ENCODE measurements at regions not wholly inside any gene's neighbourhood (a gene's known extent, or its start where the extent isn't known, plus 50 kb on each side); places are given as distances from the start of the nearest gene placed in this dataset.
A peak's percentile ranks its signal among the peaks of the same experiment; 100 is the strongest.

DNA sequence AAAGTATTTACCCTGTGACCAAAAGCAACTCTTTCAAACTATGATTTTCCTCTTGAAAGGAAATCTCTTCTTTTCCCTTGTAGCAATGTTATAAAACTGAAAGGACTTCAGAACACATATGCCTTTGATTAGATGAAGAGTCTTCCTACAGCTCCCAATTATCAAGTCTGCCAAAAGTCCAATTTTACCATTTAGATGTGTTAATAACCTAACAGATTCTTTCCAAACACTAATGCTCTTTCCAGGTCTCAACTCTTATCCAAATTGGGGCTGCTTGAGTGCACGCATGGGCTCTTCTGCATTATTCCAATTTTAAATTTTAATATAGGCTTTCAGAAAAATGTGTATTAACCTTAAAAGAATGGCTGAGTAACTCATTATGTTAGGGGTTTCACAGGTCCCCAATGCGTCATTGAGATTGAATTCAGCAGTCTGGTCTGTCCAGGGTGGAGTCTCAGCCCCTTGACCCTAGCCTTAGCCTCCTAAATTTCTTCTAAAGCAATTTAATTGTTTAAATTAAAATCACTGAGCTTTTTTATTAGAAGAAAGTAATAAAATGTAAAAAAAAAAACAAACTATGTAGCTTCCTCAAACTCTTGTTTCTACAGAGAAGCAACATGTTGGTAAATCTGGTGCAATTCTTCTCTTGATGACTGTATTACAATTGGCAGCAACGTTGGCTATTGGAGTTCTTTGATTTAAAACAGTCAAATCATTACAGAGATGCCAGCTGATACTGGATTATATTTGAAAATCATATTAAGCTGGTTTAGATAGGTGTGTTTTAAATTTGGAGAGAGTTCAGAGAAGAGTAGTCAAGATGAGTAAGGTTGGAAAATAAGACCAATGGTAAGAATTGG, 170.4 kb downstream of the DKK1 start:
- no peak for DNase-seq (ENCODE audit: low spot score)
- TF ChIP-seq, protein P1, sequence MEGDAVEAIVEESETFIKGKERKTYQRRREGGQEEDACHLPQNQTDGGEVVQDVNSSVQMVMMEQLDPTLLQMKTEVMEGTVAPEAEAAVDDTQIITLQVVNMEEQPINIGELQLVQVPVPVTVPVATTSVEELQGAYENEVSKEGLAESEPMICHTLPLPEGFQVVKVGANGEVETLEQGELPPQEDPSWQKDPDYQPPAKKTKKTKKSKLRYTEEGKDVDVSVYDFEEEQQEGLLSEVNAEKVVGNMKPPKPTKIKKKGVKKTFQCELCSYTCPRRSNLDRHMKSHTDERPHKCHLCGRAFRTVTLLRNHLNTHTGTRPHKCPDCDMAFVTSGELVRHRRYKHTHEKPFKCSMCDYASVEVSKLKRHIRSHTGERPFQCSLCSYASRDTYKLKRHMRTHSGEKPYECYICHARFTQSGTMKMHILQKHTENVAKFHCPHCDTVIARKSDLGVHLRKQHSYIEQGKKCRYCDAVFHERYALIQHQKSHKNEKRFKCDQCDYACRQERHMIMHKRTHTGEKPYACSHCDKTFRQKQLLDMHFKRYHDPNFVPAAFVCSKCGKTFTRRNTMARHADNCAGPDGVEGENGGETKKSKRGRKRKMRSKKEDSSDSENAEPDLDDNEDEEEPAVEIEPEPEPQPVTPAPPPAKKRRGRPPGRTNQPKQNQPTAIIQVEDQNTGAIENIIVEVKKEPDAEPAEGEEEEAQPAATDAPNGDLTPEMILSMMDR (IDR thresholded peaks at IDR 0.05) = no peak

DNA sequence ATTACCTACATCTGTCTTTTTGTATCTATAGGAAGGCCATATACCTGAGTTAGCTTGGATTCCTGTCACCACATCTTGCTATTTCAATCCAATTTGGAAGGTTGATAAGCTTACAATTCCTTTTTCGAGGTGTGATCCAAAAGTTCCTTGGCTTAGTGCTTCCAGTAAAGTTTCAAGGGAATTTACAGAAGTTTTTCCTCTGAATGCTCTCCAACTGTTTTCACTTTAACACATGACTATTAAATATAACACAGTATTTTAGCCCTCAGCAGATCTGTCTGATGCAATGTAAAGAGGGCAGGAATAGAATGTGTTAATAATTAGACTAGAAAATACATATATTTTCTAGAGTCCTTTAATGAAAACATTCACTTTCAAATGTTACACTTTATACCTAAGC, 171.4 kb downstream of the DKK1 start:
- TF ChIP-seq, protein P1 (IDR thresholded peaks at IDR 0.05) = no peak
- ATAC-seq (ENCODE audit: low FRiP score) (no peak), DNase-seq (ENCODE audit: low spot score) (no peak)

More for the DNA sequence above, 170.4 kb downstream of the DKK1 start:
- no peak for ATAC-seq (ENCODE audit: low FRiP score)

DNA sequence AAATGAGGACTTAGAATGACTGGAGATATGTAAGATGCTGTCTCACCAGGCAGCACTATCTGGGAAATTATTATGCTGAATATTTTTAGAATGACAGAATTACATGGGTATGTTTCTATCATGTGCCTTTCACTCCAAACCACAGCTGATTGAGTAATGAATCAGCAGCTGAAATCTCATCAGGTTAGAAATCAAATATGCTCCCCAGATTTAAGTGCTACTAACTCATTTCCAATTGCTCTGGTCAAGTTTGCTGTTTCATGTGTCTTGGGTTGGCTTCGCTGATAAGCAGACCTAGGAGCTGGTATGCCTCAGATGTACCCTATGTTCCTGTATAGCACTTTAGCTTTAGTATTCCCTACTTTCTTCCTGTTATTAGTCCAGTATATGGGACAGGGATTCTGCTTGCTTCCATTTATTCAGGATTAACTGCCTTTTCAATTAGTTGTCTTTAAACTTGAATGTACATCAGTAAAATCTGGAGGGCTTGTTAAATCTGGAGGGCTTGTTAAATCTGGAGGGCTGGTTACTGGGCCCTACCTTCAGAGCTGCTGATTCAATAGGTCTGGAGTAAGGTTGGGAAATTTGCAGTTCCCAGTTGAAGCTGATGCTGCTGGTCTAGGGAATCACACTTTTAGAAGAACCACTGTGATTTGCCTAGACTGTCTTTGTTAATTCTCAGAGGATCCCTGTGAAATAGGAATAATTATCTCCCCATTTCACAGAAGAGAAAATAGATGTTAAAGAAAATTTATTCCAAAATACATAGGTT, 172.9 kb downstream of the DKK1 start:
- DNase-seq (ENCODE audit: low spot score) (no peak), ATAC-seq (ENCODE audit: low FRiP score) (peak; percentile 80)
- TF ChIP-seq, protein P1 (IDR thresholded peaks at IDR 0.05) = no peak

DNA sequence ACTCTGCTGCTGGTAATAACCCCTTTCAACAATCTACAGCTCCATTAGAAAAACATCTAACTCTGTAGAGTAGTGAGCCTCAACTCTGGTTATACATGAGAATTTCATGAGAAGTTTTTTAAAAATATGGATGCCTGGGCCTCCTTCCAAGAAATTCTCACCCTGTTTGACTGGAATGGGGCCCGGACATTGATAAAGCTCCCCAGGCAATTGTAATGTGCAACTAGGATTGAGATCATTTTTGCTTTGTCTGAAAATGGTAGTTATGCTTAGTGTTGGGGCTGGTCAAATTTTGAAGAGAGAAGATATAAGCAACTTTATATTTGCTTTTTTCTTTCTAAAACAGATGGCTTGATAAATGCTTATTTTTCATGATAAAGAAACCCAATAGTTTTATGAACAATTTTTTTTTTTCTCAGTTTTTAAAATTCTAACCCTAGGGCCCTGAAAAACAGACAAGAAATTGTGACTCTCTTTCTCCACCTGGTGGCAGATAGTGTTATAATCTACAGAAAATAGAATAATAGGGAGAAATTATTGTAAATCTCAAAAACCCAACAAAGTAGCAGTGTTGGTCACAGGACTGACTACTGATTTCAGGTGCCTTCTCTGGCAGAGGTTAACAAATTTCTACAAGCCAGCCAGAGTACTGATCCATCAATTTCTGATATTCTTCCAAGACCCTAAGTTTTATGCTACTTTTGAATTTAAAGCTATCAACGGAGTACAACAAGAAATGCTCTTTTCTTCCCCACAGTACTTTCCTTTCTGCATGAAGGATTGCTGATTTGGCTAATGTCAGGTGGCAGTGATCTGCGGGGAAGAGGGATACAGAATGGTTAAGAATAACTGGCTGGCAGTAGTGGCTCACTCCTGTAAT, 174.8 kb downstream of the DKK1 start:
- TF ChIP-seq, protein P1 (IDR thresholded peaks at IDR 0.05) = peak in 1 of 3 donors; percentile 27
- DNase-seq (ENCODE audit: low spot score) = no peak
- ATAC-seq (ENCODE audit: low FRiP score) = no peak

DNA sequence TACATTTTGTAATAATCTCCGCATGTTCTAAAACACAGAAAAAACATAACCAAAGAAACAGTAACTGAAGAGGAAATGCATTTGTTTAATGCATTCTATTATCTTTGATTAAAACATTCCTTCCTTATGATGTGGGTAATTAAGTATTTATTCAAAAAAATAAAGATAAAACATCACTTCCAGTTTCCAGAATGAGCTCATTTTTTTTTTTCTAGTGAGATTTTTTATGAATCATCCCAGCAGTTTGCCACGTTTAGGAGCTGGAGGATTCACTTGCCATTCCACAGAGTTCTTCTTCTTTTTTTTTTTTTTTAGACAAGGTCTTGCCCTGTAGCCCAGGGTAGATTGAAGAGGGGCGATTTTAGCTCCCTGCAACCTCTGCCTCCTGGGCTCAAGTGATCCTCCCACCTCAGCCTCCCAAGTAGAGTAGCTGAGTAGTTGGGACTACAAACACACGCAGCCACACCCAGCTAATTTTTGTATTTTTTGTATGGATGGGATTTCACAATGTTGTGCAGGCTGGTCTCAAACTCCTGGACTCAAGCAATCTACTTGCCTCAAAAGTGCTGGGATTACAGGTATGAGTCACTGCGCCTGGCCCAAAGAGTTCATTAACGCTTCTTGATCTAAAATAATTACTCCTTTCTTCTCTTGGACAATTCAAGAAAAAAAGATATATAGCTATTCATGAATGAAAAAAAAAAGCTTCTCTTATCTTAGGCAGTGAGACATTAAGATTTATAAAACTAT, 177.3 kb downstream of the DKK1 start:
- TF ChIP-seq, protein P1 (IDR thresholded peaks at IDR 0.05) = no peak
- DNase-seq (ENCODE audit: low spot score) = no peak
- peak; percentile 21 for ATAC-seq (ENCODE audit: low FRiP score)

DNA sequence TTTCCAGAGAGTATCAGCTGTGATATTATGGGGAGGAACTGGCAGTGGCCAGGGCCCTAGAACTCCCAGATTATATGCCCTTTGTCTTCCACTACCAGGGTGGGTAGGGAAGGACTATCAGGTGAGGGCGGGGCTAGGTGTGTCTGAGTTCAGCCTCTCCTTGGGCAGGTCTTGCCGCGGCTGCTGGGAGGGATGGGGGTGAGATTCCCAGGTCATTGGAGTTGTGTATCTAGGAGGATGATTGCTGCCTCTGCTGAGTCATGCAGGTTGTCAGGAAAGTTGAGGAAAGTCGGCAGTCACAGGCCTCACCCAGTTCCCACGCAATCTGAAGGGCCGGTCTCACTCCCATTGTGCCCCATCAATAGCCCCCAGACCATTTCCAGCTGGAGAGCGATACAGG, 185.2 kb downstream of the DKK1 start:
- no peak for DNase-seq (ENCODE audit: low spot score)
- TF ChIP-seq, protein P1 (IDR thresholded peaks at IDR 0.05) = no peak
- ATAC-seq (ENCODE audit: low FRiP score) = no peak

Data from omental fat pad (tissue), 3 donors.